T-helper 17 cell (primary cell): ENCODE measurements at regions not wholly inside any gene's neighbourhood (a gene's known extent, or its start where the extent isn't known, plus 50 kb on each side); places are given as distances from the start of the nearest gene placed in this dataset.
"Not testable (repeated sequence)": the region's sequence is repeated elsewhere in the genome, so short reads cannot be mapped to it uniquely, and the experiment has no call there.

Source experiments
- ATAC-seq: fragments of 150-1000 bp; cut with Tn5 transposase; 2 replicates; pipeline ENCODE4 v1.10.0; 2021; ENCODE audit warnings: mild to moderate bottlenecking, moderate library complexity
- DNase-seq, 3 donors: peaks; one replicate each; pipeline versions ENCODE4 v3.0.0 to v3.0.0-alpha.2; 2020 to 2021
- H3K9me3 ChIP-seq: one replicate; pipeline ENCODE4 v1.7.0; 2013; ENCODE audit warnings: low read length, mild to moderate bottlenecking; ENCODE audit not compliant: control insufficient read depth, poor library complexity, severe bottlenecking
- H3K27ac Mint-ChIP-seq: one replicate; pipeline ENCODE4 v1.8.0; 2022; ENCODE audit warnings: mild to moderate bottlenecking, moderate library complexity, mixed read lengths
- H3K27me3 Mint-ChIP-seq: one replicate; pipeline ENCODE4 v1.8.0; 2022; ENCODE audit warnings: mixed read lengths
- H3K36me3 Mint-ChIP-seq: one replicate; pipeline ENCODE4 v1.8.0; 2022; ENCODE audit warnings: low read depth, mixed read lengths
- H3K4me1 Mint-ChIP-seq: one replicate; pipeline ENCODE4 v1.8.0; 2022; ENCODE audit warnings: mild to moderate bottlenecking, mixed read lengths
- H3K4me3 Mint-ChIP-seq: one replicate; pipeline ENCODE4 v1.8.0; 2022; ENCODE audit warnings: mild to moderate bottlenecking, moderate library complexity, mixed read lengths

- DNase-seq, H3K36me3 Mint-ChIP-seq, H3K27ac Mint-ChIP-seq, H3K9me3 ChIP-seq, H3K27me3 Mint-ChIP-seq, ATAC-seq, H3K4me3 Mint-ChIP-seq: not testable (repeated sequence)
- H3K4me1 Mint-ChIP-seq = peaks cover 42% of the 10 kb centered on the region
Observed at GRCh38 chr7:35853194-35853593, 52.3 kb downstream of the SEPTIN7 start.

- no peak for ATAC-seq
Observed at GRCh38 chr7:35854311-35854710, 53.5 kb downstream of the SEPTIN7 start.

GRCh38 chr7:35856175-35856574, 55.3 kb downstream of the SEPTIN7 start:
- H3K36me3 Mint-ChIP-seq = peaks cover 2% of the 10 kb centered on the region
- no peak overlapping the region for H3K27ac Mint-ChIP-seq
- H3K4me3 Mint-ChIP-seq = no peak overlapping the region
- H3K4me1 Mint-ChIP-seq = peaks cover 37% of the 10 kb centered on the region
- H3K9me3 ChIP-seq = no peaks in the 10 kb centered on the region
- ATAC-seq (no peak), DNase-seq (no peak)
- H3K27me3 Mint-ChIP-seq = no peaks in the 10 kb centered on the region

More at GRCh38 chr7:35854311-35854710, 53.5 kb downstream of the SEPTIN7 start:
- no peak overlapping the region for H3K4me3 Mint-ChIP-seq
- H3K9me3 ChIP-seq = no peaks in the 10 kb centered on the region
- H3K4me1 Mint-ChIP-seq = peaks cover 36% of the 10 kb centered on the region
- H3K27me3 Mint-ChIP-seq = no peaks in the 10 kb centered on the region
- no peak overlapping the region for H3K27ac Mint-ChIP-seq
- no peak for DNase-seq
- H3K36me3 Mint-ChIP-seq = no peaks in the 10 kb centered on the region

GRCh38 chr7:35860664-35861063, 59.8 kb downstream of the SEPTIN7 start:
- no peaks in the 10 kb centered on the region for H3K9me3 ChIP-seq
- DNase-seq (no peak), ATAC-seq (no peak)
- Mint-ChIP-seq H3K4me3 (no peak overlapping the region), H3K36me3 (peaks cover 2% of the 10 kb centered on the region), H3K27ac (peak overlapping the region; percentile 3), H3K4me1 (peaks cover 32% of the 10 kb centered on the region), H3K27me3 (no peaks in the 10 kb centered on the region)

GRCh38 chr7:35865287-35865686, 64.4 kb downstream of the SEPTIN7 start:
- H3K4me1 Mint-ChIP-seq = peaks cover 36% of the 10 kb centered on the region
- peaks cover 3% of the 10 kb centered on the region for H3K36me3 Mint-ChIP-seq
- no peaks in the 10 kb centered on the region for H3K27me3 Mint-ChIP-seq
- ATAC-seq (no peak), DNase-seq (no peak)
- no peaks in the 10 kb centered on the region for H3K9me3 ChIP-seq
- H3K4me3 Mint-ChIP-seq = no peak overlapping the region
- H3K27ac Mint-ChIP-seq = no peak overlapping the region

- peaks cover 29% of the 10 kb centered on the region for H3K4me1 Mint-ChIP-seq
- no peak overlapping the region for H3K27ac Mint-ChIP-seq
- H3K4me3 Mint-ChIP-seq = no peak overlapping the region
- no peaks in the 10 kb centered on the region for H3K27me3 Mint-ChIP-seq
- ATAC-seq = no peak
- H3K9me3 ChIP-seq = no peaks in the 10 kb centered on the region
- no peak for DNase-seq
- peaks cover 3% of the 10 kb centered on the region for H3K36me3 Mint-ChIP-seq
Observed at GRCh38 chr7:35866186-35866585, 65.3 kb downstream of the SEPTIN7 start.

- not testable (repeated sequence) for ATAC-seq, DNase-seq, H3K27me3 Mint-ChIP-seq, H3K36me3 Mint-ChIP-seq, H3K9me3 ChIP-seq
- Mint-ChIP-seq H3K4me3 (peak overlapping the region; percentile 49), H3K27ac (peak overlapping the region; percentile 3), H3K4me1 (peaks cover 25% of the 10 kb centered on the region)
Observed at GRCh38 chr7:35869117-35869516, 68.3 kb downstream of the SEPTIN7 start.

- ATAC-seq = no peak
- no peak for DNase-seq
- no peaks in the 10 kb centered on the region for H3K9me3 ChIP-seq
- H3K27ac Mint-ChIP-seq = peak overlapping the region; percentile 57
- H3K4me3 Mint-ChIP-seq = no peak overlapping the region
- H3K4me1 Mint-ChIP-seq = peaks cover 27% of the 10 kb centered on the region
- H3K36me3 Mint-ChIP-seq = peaks cover 7% of the 10 kb centered on the region
- H3K27me3 Mint-ChIP-seq = no peaks in the 10 kb centered on the region
Observed at GRCh38 chr7:35869810-35870209, 69.0 kb downstream of the SEPTIN7 start.

GRCh38 chr7:35871856-35872255, 71.0 kb downstream of the SEPTIN7 start:
- no peaks in the 10 kb centered on the region for H3K9me3 ChIP-seq
- no peaks in the 10 kb centered on the region for H3K27me3 Mint-ChIP-seq
- peaks cover 7% of the 10 kb centered on the region for H3K36me3 Mint-ChIP-seq
- H3K27ac Mint-ChIP-seq = no peak overlapping the region
- peaks cover 22% of the 10 kb centered on the region for H3K4me1 Mint-ChIP-seq
- no peak overlapping the region for H3K4me3 Mint-ChIP-seq
- DNase-seq (no peak), ATAC-seq (no peak)

- peak overlapping the region; percentile 39 for H3K27ac Mint-ChIP-seq
- H3K27me3 Mint-ChIP-seq = no peaks in the 10 kb centered on the region
- no peak for DNase-seq
- no peak overlapping the region for H3K4me3 Mint-ChIP-seq
- H3K36me3 Mint-ChIP-seq = peaks cover 6% of the 10 kb centered on the region
- no peaks in the 10 kb centered on the region for H3K9me3 ChIP-seq
- peaks cover 11% of the 10 kb centered on the region for H3K4me1 Mint-ChIP-seq
- ATAC-seq = no peak
Observed at GRCh38 chr7:35874886-35875285, 74.0 kb downstream of the SEPTIN7 start.

- no peak overlapping the region for H3K27ac Mint-ChIP-seq
- ATAC-seq (no peak), DNase-seq (no peak)
- peaks cover 6% of the 10 kb centered on the region for H3K36me3 Mint-ChIP-seq
- no peak overlapping the region for H3K4me3 Mint-ChIP-seq
- H3K4me1 Mint-ChIP-seq = peaks cover 9% of the 10 kb centered on the region
- H3K27me3 Mint-ChIP-seq = no peaks in the 10 kb centered on the region
- H3K9me3 ChIP-seq = no peaks in the 10 kb centered on the region
Observed at GRCh38 chr7:35875292-35875691, 74.4 kb downstream of the SEPTIN7 start.

- DNase-seq (no peak), ATAC-seq (no peak)
- H3K9me3 ChIP-seq = no peaks in the 10 kb centered on the region
- peaks cover 8% of the 10 kb centered on the region for H3K36me3 Mint-ChIP-seq
- peak overlapping the region; percentile 24 for H3K27ac Mint-ChIP-seq
- no peak overlapping the region for H3K4me3 Mint-ChIP-seq
- H3K4me1 Mint-ChIP-seq = peaks cover 9% of the 10 kb centered on the region
- no peaks in the 10 kb centered on the region for H3K27me3 Mint-ChIP-seq
Observed at GRCh38 chr7:35878351-35878750, 77.5 kb downstream of the SEPTIN7 start.

GRCh38 chr7:35887430-35887829, 86.6 kb downstream of the SEPTIN7 start:
- DNase-seq, H3K4me3 Mint-ChIP-seq, H3K9me3 ChIP-seq, H3K36me3 Mint-ChIP-seq, H3K27me3 Mint-ChIP-seq, ATAC-seq, H3K27ac Mint-ChIP-seq: not testable (repeated sequence)
- H3K4me1 Mint-ChIP-seq = peaks cover 19% of the 10 kb centered on the region

- Mint-ChIP-seq H3K27me3 (no peaks in the 10 kb centered on the region), H3K27ac (peak overlapping the region; percentile 81), H3K4me3 (peak overlapping the region; percentile 65), H3K4me1 (peaks cover 23% of the 10 kb centered on the region), H3K36me3 (peaks cover 7% of the 10 kb centered on the region)
- ATAC-seq = no peak
- no peaks in the 10 kb centered on the region for H3K9me3 ChIP-seq
- DNase-seq = no peak
Observed at GRCh38 chr7:35889001-35889400, 88.1 kb downstream of the SEPTIN7 start.
